ENCODE measurements at regions not wholly inside any gene's neighbourhood (a gene's known extent, or its start where the extent isn't known, plus 50 kb on each side); places are given as distances from the start of the nearest gene placed in this dataset.

- TF ChIP-seq CTCF (IDR thresholded peaks at IDR 0.05) (no peak), TCF7L2 (IDR thresholded peaks at IDR 0.05; ENCODE audit: low read depth, low read length) (no peak), REST (IDR thresholded peaks at IDR 0.05; ENCODE audit: insufficient read depth in 1 of 2, low read depth in 2 of 2, low read length in 1 of 2) (no peak)
Observed at GRCh38 chr3:13715167-13715954, 164.5 kb downstream of the WNT7A start.
